Activated CD4-positive, alpha-beta T cell treated with anti-CD3 and anti-CD28 coated beads, Interleukin-2, amount 50 U/mL, for 4 hours (primary cell): ENCODE measurements at regions not wholly inside any gene's neighbourhood (a gene's known extent, or its start where the extent isn't known, plus 50 kb on each side); places are given as distances from the start of the nearest gene placed in this dataset.

Source experiments
- DNase-seq, 2 experiments: peaks; one replicate each; pipeline ENCODE4 v3.0.0-alpha.2; 2020

DNA sequence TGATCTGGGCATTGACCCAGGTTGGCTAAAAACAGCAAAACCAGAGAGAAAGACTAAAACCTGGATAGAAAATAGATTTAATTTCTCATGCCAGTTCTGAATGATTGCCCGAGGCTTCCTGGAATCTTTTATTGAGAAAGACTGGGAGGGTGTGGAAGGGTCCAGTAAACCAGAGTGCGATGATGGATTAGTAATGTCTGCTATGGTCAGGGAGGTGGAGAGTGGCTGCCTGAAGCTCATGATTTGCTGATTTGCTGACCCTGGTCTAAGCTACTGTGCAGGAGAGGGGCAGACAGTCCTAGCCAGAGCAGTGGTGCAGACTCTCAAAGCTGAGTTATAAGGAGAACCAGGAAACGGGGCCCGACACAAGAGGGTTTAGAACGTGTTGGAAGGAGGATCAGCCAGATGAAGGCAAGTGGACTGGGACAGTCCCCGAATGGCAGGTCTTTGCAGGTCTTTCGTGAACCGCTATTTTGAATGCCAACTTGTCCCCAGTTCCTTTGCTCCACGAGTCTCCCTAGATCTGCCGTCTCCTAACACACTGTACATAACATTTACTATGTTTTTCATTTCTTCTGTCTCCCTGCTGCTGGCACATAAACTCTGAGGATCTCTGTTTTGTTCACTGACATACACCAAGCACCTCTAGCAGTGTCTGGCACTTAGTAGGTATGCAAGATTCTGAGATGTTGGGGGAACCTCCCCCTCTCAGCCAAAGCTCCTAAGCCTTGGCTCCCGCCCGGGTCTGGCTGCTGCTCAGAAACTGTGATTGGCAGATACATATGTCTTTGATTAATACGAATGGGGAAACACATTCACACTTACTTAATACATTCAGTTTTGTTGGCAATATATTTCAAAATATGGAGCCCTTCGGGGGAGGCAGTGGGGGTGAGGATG lies 237.3 kb upstream of the TNRC6C start:
- no peak for DNase-seq

DNA sequence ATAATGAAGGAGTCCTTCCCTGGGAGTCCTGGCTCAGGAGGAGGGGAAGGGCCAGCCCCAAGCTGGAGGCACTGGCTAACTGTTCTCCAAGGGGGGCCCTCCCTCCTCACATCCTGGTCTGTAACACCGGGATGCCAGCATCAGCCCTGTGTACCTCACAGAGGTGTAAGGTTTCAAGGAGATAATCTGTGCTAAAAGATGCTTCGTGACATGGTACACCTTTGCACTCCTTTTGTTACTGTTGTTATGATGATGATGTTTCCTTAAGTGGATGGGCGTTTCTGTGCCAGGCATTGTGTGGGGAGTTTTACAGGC lies 236.7 kb upstream of the TNRC6C start:
- DNase-seq: no peak

DNA sequence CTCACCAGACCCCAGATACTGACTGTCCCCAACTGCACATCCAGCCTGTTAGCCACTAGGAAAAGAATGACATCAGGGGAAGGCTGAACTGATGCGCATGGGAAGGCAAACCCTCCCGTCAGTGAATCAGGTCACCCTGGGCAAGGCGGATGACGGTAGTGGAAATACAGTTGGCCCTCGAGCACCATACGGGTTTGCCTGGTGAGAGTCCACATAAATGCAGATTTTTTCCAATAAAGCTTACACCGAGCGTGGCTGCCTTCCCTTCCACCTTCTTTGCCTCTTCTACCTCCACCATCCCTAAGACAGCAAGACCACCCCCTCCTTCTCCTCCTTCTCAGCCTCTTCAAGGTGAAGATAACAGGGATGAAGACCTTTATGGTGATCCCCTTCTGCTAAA lies 236.1 kb upstream of the TNRC6C start:
- DNase-seq: no peak

- DNase-seq: no peak
These were observed 235.2 kb upstream of the TNRC6C start for GRCh38 chr17:77723071-77723908.

DNA sequence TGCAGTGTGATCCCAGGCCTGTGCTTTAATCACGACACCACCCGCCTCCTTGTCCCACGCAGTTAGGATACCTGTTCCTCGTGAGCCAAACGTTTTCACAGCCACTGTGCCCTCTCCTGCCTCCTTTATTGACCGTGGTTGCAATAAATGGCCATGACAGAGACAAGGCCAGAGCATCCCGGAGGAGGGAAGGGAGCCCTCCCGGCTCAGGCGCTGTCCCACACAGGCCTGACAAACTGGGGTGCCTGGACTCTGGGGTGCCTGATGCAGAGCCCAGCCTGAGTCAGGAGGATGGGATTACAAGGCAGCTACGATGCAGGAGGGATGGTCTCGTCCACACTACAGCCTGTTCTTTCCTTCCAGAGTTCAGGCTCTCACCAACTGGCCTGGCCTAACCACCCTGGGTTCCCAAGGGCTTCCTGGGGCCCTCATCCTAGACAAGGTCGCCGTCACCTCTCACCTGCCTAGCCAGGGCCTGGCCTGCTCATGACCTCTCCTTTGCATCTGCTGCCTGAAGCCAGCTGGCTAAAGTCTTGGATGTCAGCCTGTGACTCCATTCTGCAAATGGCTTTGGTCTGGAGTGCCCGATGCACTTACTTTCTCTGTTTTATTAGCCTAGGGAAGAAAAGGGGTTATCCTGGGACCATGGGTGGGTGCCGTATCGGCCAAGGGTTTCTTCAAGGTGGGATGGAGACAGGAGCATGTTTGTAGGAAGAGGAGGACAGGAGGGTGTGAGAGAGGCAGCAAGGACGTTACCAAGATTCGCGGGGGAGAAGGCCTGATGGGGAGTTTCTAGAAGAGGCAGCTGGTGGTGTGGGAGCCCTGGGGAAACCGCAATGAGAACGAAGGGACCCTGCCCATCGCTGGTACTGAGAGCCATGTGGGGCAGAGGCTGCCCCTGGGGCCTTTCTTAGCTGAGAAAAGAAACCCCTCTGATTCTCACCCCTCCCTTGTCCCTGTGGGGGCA lies 234.3 kb upstream of the TNRC6C start:
- DNase-seq: no peak

GRCh38 chr17:77724876-77725615 lies 233.5 kb upstream of the TNRC6C start:
- DNase-seq: no peak

- DNase-seq: no peak
These were observed 232.7 kb upstream of the TNRC6C start for GRCh38 chr17:77725846-77726245.

DNA sequence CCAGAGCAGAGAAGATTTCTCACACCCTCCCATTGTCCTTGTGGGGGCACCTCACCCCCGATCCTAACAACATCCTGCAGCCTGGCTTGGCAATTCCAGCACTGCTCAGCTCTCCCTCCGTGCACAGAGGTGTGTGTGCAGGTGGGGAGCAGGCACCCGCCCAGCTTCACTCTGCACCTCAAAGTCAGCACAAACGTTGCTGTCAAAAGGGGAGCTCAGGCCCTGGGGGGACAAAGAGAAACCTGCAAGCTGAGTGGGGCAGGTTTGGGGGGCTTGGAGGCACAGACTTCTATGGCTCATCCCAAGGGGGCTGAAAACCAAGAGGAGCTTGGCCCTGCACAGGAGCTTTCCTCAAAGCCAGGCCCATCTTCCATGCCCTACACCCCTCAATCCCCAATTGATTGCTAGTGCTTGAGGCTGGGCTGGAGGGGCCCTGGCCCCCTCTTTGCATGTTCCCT lies 231.9 kb upstream of the TNRC6C start:
- DNase-seq: no peak

GRCh38 chr17:77727037-77727615 lies 231.4 kb upstream of the TNRC6C start:
- no peak for DNase-seq

- no peak for DNase-seq
These were observed 230.1 kb upstream of the TNRC6C start for GRCh38 chr17:77728474-77728795.

- DNase-seq: no peak
These were observed 229.6 kb upstream of the TNRC6C start for GRCh38 chr17:77728871-77729270.

GRCh38 chr17:77729587-77729986 lies 228.9 kb upstream of the TNRC6C start:
- no peak for DNase-seq

- DNase-seq: no peak
These were observed 228.1 kb upstream of the TNRC6C start for GRCh38 chr17:77730376-77730775.

- no peak for DNase-seq
These were observed 224.8 kb upstream of the TNRC6C start for GRCh38 chr17:77733576-77734296.

DNA sequence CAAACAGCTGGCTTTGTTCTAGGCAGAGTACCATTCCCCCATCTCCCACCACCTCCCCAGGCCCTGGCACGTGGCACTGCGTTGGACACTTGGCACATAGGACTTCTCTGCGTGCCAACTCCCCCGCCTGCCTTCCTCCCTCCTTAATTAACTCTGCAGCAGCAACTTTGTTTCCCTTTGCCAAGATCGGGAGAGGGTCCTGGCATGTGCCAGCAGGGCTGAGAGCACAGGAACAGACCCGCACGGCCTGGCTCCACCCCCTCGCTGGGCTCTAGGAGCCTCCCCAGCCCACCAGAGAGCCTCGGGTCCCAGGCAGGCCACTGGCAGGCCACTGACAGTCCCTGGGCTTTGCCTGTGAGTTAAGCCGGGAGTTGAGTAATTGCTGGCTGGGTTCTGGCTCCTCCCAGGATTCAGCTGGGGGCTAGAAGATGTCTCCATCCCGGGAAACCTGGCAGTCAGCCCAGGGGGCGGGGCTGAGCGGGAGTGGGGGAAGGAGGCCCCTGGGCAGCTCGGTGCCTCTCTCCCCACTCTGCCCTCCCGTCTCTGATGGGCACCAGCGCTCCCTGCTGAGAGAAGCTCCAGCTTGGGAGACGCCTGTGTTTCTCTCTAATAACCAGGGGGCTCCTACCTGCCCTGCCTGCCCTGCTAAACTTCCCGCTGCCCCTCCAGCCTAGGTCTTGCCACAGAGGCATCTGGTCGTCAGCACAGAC lies 224.0 kb upstream of the TNRC6C start:
- DNase-seq: no peak

DNA sequence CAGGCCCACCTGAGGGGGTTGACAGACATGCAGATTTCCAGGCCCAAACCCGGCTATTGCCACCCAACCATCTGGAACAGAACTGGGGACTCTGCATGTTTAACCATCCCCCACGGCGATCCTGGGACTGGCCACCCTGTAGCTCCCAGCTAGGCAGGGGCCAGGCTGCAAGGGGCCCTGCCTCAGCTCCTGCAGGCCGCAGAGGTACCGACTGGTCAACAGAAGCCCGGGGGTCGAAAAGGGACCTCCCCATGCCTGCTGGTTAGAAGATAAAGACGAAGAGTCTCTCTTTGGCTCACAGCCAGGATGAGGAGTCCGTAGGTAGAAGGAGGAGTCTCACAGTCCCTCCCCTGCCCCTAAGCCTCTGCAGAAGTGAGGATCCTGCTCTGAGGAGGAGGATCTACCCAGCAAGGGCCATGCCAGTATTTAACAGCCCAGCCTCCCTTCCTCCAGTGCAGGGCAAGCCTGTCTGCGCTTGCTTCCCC lies 223.4 kb upstream of the TNRC6C start:
- no peak for DNase-seq

- DNase-seq: no peak
These were observed 222.8 kb upstream of the TNRC6C start for GRCh38 chr17:77735566-77736198.

- DNase-seq: no peak
These were observed 222.3 kb upstream of the TNRC6C start for GRCh38 chr17:77736199-77736585.

- DNase-seq: no peak
These were observed 221.8 kb upstream of the TNRC6C start for GRCh38 chr17:77736721-77737120.
